ENCODE measurements at regions not wholly inside any gene's neighbourhood (a gene's known extent, or its start where the extent isn't known, plus 50 kb on each side); places are given as distances from the start of the nearest gene placed in this dataset.

DNA sequence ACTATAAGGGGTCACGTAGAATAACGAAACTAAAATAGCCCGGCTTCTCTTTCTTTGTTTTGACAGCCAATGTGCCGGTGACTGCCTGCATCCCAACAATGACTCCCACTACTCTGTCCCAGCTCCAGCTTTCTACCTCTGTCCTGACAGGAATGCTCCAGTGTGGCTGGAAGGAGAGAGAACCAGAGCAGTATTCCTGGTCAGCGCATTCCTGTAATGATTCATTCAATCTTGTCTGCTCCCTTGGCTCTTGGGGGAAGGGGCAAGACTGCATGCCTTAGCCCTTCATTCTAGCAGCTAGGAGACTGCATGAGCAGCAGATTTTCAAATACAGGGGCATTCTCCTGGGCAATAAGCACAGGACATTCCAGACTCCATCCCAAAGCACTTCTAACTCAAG lies 132.1 kb upstream of the PRMT6 start:
- TF ChIP-seq EZH2 (IDR thresholded peaks at IDR 0.05), result no peak
- TF ChIP-seq, protein P1, sequence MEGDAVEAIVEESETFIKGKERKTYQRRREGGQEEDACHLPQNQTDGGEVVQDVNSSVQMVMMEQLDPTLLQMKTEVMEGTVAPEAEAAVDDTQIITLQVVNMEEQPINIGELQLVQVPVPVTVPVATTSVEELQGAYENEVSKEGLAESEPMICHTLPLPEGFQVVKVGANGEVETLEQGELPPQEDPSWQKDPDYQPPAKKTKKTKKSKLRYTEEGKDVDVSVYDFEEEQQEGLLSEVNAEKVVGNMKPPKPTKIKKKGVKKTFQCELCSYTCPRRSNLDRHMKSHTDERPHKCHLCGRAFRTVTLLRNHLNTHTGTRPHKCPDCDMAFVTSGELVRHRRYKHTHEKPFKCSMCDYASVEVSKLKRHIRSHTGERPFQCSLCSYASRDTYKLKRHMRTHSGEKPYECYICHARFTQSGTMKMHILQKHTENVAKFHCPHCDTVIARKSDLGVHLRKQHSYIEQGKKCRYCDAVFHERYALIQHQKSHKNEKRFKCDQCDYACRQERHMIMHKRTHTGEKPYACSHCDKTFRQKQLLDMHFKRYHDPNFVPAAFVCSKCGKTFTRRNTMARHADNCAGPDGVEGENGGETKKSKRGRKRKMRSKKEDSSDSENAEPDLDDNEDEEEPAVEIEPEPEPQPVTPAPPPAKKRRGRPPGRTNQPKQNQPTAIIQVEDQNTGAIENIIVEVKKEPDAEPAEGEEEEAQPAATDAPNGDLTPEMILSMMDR (IDR thresholded peaks at IDR 0.05), result no peak
